Motor neuron (in vitro differentiated cells): ENCODE measurements at regions not wholly inside any gene's neighbourhood (a gene's known extent, or its start where the extent isn't known, plus 50 kb on each side); places are given as distances from the start of the nearest gene placed in this dataset.

Experiments
- ATAC-seq, 8 experiments: fragments of 200-7000 bp; cut with Tn5 transposase; replicated peaks in 6 of 8; 2 replicates each; pipeline ENCODE4 v1.8.0; 2021; ENCODE audit warnings: mild to moderate bottlenecking in 8 of 8, moderate library complexity in 8 of 8
- H3K27ac ChIP-seq, 2 donors: fragments of 250-450 bp; sonication (Bioruptor Pico); 2 replicates each; pipeline ENCODE4 v1.9.0; 2021; ENCODE audit warnings: antibody characterized with exemption in 2 of 2, mild to moderate bottlenecking in 2 of 2, moderate library complexity in 1 of 2
- H3K4me1 ChIP-seq, 2 donors: fragments of 250-450 bp; sonication (Bioruptor Pico); replicated peaks in 1 of 2; 2 replicates each; pipeline ENCODE4 v1.6.1; 2021; ENCODE audit warnings: antibody characterized with exemption in 2 of 2, mild to moderate bottlenecking in 2 of 2, moderate library complexity in 1 of 2
- H3K4me3 ChIP-seq, 5 donors: fragments of 250-450 bp; sonication (Bioruptor Pico); 2 replicates each; pipeline ENCODE4 v1.9.0; 2021; ENCODE audit warnings: antibody characterized with exemption in 5 of 5, mild to moderate bottlenecking in 5 of 5, moderate library complexity in 4 of 5
- WGBS, 10 experiments: fragments of 450-650 bp; shearing (Covaris generic); methylation state at CpG; one replicate each; pipeline ENCODE4 v1.0.0; 2022; 5-methylcytosine and 5-hydroxymethylcytosine counted together
- in situ Hi-C, 9 experiments: fragments of 400-800 bp; cut with MboI; loops; one replicate each; pipeline ENCODE4 v1.15.0; 2021; ENCODE audit warnings: low sequenced_read_pairs in 9 of 9, low pct_unique_long_range_greater_than_20kb in 2 of 9; ENCODE audit not compliant: unreplicated experiment in 9 of 9

DNA sequence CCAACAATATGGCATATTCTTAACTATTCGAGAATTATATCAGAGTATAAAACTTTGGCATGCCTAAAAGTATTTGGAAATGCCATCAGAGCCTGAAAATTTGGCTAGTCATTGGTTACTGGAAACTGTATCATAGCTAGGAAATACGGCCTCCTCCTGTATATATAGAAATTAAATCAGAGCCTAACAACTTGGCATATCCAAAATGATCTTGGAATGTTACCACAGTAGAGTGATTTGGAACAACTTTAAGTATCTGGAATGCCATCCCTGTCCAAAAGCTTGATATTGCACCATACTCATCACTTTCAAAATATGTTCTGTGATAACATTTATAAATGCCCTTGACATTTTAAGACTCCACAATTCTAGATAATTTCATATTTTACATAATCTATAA, 335.8 kb downstream of the SLITRK1 start:
- ATAC-seq: no peak
- H3K27ac ChIP-seq: no peak overlapping the region
- H3K4me3 ChIP-seq: no peak overlapping the region
- no peaks in the 10 kb centered on the region for H3K4me1 ChIP-seq
- 0 to 100% (median 89%) methylated on average over 1 to 2 of the region's 2 CpGs for WGBS, 10 experiments
- in situ Hi-C loops: no loop called here

DNA sequence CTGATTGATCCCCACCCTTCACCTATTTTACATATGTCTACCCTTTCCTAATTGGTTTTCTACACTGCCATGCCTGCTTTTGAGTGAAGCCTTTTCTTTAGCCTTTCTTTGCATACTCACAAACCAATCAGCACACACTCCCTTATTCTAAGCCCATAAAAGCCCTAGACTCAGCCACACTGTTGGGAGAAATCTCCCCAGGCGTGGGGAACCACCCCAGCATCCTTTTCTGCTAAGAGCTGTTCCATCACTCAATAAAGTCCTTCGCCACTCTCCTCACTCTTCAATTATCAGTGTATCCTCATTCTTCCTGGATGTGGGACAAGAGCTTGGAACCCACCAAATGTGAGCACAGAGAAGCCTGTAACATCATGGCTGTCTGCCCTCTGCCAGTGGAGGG, 343.6 kb downstream of the SLITRK1 start:
- in situ Hi-C loops: no loop called here
- no peak for ATAC-seq
- WGBS, 10 experiments: 10 to 100% (median 73%) methylated on average over 1 to 2 of the region's 2 CpGs; no CpG with 5 or more reads in 3 of the 10 experiments
- H3K27ac ChIP-seq: no peak overlapping the region
- no peaks in the 10 kb centered on the region for H3K4me1 ChIP-seq
- no peak overlapping the region for H3K4me3 ChIP-seq

DNA sequence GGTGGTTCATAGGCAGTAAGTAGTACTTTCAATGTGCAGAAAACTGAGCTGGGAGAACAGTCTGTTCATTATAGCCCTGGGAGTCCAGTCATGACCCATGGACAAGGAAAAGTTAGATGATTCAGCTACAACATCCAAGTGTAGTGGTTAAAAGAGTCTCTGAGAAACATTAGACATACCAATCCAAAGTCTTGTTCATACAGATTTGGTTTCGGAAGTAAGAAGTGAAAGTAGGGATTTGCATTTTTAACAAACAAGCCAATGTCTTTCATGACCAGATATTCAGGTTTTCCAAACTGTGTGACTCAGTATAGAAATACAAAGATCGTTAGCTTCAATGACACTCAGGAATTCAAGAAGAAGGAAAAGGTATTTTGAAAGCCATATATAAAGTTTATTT, 345.3 kb downstream of the SLITRK1 start:
- no peak overlapping the region for H3K4me3 ChIP-seq
- 22 to 100% (median 88%) methylated on average over 1 to 2 of the region's 2 CpGs for WGBS, 10 experiments
- no peak overlapping the region for H3K27ac ChIP-seq
- no peaks in the 10 kb centered on the region for H3K4me1 ChIP-seq
- in situ Hi-C loops: no loop called here
- no peak for ATAC-seq

DNA sequence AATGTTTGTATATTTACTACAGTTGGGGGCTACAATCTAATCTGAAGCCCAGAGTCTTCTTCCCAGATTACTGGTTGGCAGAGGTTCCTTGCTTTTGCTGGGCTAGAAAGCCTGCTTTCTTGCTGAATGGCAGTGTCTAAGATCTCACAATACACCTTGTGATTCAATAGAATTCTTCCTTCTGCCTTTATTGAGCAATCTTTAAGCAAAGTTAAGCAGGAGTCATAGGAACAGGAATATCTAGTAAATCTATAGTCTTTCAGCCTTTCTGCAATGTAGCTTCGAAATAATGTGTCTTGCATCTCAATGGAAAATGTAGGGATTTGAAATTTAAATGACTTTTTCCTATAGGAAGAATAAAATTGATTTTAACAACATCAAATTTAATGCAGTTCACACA, 346.1 kb downstream of the SLITRK1 start:
- H3K27ac ChIP-seq: no peak overlapping the region
- 0 to 100% (median 87%) methylated on average over 1 of the region's 1 CpG; no CpG with 5 or more reads in 4 of the 10 experiments for WGBS, 10 experiments
- H3K4me1 ChIP-seq: no peaks in the 10 kb centered on the region
- in situ Hi-C loops: no loop called here
- ATAC-seq: no peak
- H3K4me3 ChIP-seq: no peak overlapping the region

DNA sequence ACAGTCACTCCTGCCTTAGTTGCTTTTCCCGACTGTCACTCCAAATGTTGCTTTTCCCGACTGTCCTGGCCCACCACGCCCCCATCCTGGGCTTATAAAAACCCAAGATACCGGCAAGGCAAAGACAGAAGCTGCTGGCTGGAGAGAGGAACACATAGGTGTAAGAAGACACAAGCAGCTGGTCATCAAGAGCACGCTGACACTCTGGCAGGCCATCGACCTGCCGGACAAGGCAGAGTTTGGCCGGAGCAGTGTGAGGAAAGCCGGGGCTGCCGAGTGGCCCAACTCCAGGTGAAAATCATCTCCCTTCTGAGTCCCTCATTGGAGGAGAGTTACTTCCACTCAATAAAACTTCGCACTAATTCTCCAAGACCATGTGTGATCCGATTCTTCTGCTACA, 349.5 kb downstream of the SLITRK1 start:
- ATAC-seq: no peak
- in situ Hi-C loops: no loop called here
- Histone ChIP-seq H3K27ac (no peak overlapping the region), H3K4me1 (no peaks in the 10 kb centered on the region), H3K4me3 (no peak overlapping the region)
- 0 to 100% (median 100%) methylated on average over 1 to 8 of the region's 12 CpGs; no CpG with 5 or more reads in 3 of the 10 experiments for WGBS, 10 experiments

DNA sequence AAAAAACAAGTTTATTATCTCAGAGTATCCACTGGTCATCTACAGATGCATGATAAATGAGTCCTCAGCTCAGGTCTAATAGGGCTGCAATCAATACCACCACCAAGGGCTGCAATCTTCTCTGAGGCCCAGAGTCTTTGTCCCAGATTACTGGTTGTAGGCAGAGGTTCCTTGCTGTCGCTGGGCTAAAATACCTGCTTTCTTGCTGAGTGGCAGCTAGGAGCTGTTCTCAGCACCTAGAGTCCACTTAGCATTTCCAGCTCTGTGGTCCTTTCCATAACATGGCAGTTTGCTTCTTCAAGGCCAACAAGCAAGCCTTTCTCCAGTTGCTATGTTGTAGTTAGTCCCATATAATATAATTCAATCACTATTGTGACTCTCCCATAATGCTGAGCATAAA, 351.3 kb downstream of the SLITRK1 start:
- no peak overlapping the region for H3K27ac ChIP-seq
- ATAC-seq: no peak
- H3K4me1 ChIP-seq: no peaks in the 10 kb centered on the region
- H3K4me3 ChIP-seq: no peak overlapping the region
- in situ Hi-C loops: no loop called here
- 50 to 100% (median 60%) methylated on average over 1 of the region's 1 CpG; no CpG with 5 or more reads in 5 of the 10 experiments for WGBS, 10 experiments

DNA sequence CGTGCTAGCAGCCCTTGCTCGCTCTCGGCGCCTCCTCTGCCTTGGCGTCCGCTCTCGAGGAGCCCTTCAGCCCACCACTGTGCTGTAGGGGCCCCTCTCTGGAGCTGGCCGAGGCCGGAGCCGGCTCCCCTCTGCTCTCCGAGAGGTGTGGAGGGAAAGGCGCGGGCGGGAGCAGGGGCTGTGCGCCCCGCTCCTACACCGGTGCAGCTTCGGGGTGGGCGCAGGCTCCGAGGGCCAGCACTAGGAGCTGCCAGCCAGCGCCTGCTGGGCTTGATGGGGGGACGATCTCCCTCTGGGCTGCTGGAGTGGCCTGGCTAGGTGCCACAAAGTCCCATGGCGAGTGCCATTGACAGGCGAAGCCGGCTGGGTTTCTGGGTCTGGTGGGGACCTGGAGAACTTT, 365.5 kb downstream of the SLITRK1 start:
- H3K27ac ChIP-seq: no peak overlapping the region
- 20 to 100% (median 93%) methylated on average over 3 to 6 of the region's 25 CpGs; no CpG with 5 or more reads in 4 of the 10 experiments for WGBS, 10 experiments
- H3K4me1 ChIP-seq: peaks cover 0 to 7% of the 10 kb centered on the region in 2 donors
- in situ Hi-C loops: no loop called here
- no peak overlapping the region for H3K4me3 ChIP-seq
- ATAC-seq: no peak

DNA sequence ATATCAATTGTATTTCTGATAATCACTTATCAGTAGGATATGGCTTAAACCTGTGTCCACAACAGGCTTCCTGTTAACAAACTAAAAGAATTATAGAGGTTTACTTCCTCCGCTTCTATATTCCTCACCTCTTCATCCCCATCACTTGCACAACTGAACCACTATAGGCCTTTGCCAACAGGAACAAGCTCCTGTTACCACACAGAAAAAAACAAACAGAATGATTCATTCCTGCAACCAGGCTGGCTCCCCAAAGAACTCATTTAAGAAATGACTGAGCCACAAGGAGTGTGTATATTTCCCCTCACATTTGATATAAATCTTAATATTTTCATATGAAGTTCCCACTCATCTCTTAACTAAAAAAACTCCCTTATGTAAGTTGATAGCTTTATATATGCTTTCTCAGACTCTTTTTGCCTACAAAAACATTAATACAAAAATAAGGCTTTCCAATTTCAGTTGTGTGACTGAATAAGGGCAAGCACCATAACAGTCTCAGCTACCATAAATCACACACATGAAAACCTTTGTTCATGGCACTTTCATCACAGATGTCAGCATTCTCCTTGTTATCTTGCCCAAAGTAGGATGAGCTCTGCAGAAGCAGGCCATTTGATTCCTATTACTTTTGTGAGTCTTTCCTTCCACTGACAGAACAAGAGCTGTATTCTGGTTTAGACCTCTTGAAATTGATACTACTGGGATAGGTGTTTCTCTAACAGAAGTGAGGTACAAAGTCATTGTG, 366.8 kb downstream of the SLITRK1 start:
- in situ Hi-C loops: no loop called here
- H3K4me3 ChIP-seq: no peak overlapping the region
- ATAC-seq: peak in 5 of 8 experiments; percentile 63 to 83 (median 75)
- 10 to 100% (median 100%) methylated on average over 1 of the region's 1 CpG; no CpG with 5 or more reads in 4 of the 10 experiments for WGBS, 10 experiments
- no peak overlapping the region for H3K27ac ChIP-seq
- peaks cover 0 to 7% of the 10 kb centered on the region in 2 donors for H3K4me1 ChIP-seq

DNA sequence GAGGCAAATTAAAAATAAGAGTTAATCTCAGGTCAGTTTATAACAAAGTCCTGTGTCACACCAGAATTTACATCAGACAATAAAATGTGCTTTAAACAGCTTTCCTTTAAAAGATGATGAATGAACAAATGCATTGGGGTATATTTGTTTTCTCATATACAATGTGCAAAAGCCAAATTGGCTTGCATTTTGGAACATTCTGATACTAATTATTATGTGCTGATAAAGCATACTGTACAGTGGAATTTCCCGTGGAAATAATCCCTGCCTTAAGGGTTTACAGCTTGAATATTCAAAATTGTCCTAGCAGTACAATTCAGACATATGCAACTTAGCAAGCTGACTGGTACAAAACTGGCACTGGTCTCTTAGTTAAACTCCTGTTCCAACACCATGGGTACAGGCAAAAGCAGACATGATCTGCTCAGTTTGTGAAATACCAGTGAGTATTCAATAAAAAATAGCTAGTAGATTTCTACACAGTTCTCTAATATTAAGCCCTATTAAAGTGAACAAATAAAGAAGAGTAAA, 373.4 kb downstream of the SLITRK1 start:
- in situ Hi-C loops: no loop called here
- WGBS, 10 experiments: 0 to 63% (median 18%) methylated on average over 1 of the region's 1 CpG; no CpG with 5 or more reads in 1 of the 10 experiments
- Histone ChIP-seq H3K4me1 (no peaks in the 10 kb centered on the region), H3K4me3 (no peak overlapping the region), H3K27ac (no peak overlapping the region)
- ATAC-seq: peak in 3 of 8 experiments; percentile 89 to 98 (median 93)

DNA sequence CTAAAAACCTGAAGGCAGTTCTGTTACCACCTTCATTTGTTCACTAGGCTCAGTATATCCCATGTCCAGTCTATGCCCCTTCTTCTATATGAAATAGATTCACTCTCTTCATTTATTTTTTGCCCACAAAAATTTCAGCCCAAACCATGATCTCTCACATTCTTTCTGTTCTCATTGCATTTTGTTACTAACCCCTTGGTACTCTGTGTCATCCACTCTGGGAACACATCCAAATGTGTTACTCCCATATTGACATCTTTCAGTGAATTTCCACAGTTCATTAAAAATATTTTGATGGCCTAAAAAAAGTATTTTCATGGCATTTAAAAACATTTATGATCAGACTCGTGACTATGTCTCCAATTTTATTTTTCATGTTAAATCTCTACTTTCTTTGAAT, 378.9 kb downstream of the SLITRK1 start:
- H3K4me1 ChIP-seq: no peaks in the 10 kb centered on the region
- WGBS, 10 experiments: 0 to 73% (median 57%) methylated on average over 1 of the region's 1 CpG; no CpG with 5 or more reads in 1 of the 10 experiments
- ATAC-seq: peak in 2 of 8 experiments; percentile 63 to 70

DNA sequence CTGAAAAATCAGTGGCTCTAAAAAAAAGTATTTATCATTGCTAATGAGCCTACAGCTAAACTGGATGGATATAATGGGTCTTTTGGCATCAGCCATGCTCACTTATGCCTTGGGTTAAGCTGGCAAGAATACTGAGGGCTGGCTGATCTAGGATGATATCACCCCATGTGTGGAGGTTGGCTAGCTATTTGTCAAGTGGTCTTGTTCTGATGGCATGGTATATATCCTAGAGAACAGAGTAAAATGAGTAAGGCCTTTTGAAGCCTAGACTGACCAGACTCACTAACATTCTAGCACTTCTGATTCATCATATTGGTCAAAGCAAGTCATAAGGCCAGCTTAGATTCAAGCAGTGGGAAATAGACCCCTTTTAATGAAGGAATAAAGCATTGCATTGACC, 383.0 kb downstream of the SLITRK1 start:
- in situ Hi-C loops: no loop called here
- ATAC-seq: peak in 1 of 8 experiments; percentile 62
- H3K27ac ChIP-seq: no peak overlapping the region
- no peak overlapping the region for H3K4me3 ChIP-seq
- H3K4me1 ChIP-seq: no peaks in the 10 kb centered on the region

More for the DNA sequence above, 378.9 kb downstream of the SLITRK1 start:
- in situ Hi-C loops: no loop called here
- H3K4me3 ChIP-seq: no peak overlapping the region
- H3K27ac ChIP-seq: no peak overlapping the region

DNA sequence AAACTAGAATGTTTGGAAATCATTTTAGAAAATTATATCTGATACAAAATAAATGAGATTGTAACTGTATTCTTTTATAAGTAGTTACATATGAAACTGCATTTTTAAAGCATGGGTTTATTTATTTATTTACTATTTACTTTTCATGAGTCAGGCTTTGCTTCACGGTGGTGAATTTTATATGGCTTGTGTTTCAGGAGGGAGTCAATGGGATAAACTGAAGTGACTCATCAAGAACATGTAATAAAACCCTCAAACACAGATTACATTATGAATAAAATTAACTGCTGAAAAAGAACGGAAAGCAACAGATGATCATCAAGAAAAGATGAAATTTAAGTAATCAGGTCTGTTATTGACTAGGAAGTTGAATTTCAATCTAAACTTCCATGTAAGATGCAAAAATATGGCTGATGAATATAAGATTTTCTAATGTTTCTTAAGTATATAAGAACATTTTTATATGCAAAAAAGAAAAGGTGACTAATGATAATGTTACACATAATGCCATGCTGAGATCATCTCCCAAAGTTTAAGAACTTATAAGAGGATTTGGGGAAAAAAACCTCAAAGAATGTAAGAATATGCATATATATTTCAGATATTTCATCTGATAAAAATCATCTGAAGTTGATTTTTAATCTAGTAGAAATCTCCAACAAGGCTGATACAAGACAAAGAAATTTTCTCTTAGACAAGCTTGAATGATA, 383.6 kb downstream of the SLITRK1 start:
- no peak overlapping the region for H3K27ac ChIP-seq
- no peaks in the 10 kb centered on the region for H3K4me1 ChIP-seq
- in situ Hi-C loops: no loop called here
- ATAC-seq: peak in 3 of 8 experiments; percentile 31 to 91 (median 75)
- WGBS, 10 experiments: 3 to 86% (median 66%) methylated on average over 1 to 2 of the region's 2 CpGs
- H3K4me3 ChIP-seq: no peak overlapping the region

DNA sequence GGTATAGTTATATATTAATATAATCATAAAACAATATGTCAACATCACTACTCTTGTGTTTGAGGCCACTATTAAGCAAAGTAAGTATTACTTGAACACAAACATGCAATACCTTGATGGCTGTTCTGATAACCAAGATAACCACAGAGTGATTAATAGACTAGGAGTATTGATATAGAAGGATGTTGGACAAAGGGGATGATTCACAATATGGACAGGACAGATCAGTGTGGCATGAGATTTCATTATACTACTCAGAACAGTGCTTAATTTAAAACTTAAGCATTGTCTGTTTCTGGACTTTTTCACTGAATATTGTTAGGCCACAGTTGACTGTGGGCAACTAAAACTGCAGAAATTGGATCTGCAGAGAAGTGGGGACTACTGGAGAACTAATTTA, 384.2 kb downstream of the SLITRK1 start:
- Histone ChIP-seq H3K4me1 (no peaks in the 10 kb centered on the region), H3K4me3 (no peak overlapping the region), H3K27ac (no peak overlapping the region)
- in situ Hi-C loops: no loop called here
- no peak for ATAC-seq
